NOMO-1 (cell line): ENCODE measurements at regions not wholly inside any gene's neighbourhood (a gene's known extent, or its start where the extent isn't known, plus 50 kb on each side); places are given as distances from the start of the nearest gene placed in this dataset.
"Not testable (repeated sequence)": the region's sequence is repeated elsewhere in the genome, so short reads cannot be mapped to it uniquely, and the experiment has no call there.

Experiments
- DNase-seq, 2 experiments: peaks; one replicate each; lab custom pipeline; 2025; ENCODE audit not compliant: unreplicated experiment in 2 of 2; lab: John Stamatoyannopoulos, UW

- no peak for DNase-seq
Observed at GRCh38 chr10:25707976-25708671, 225.9 kb upstream of the MYO3A start.

GRCh38 chr10:25713894-25714240 lies 220.2 kb upstream of the MYO3A start:
- no peak for DNase-seq

GRCh38 chr10:25724241-25724640 lies 209.8 kb upstream of the MYO3A start:
- no peak for DNase-seq

- DNase-seq: peak; percentile 25 to 76
Observed at GRCh38 chr10:25725917-25726716, 207.9 kb upstream of the MYO3A start.

GRCh38 chr10:25738776-25739175 lies 195.3 kb upstream of the MYO3A start:
- no peak for DNase-seq

GRCh38 chr10:25743832-25744231 lies 190.2 kb upstream of the MYO3A start:
- DNase-seq: no peak

GRCh38 chr10:25744574-25744973 lies 189.5 kb upstream of the MYO3A start:
- DNase-seq: no peak

GRCh38 chr10:25745976-25746375 lies 188.1 kb upstream of the MYO3A start:
- DNase-seq: no peak

- no peak for DNase-seq
Observed at GRCh38 chr10:25747084-25747483, 186.9 kb upstream of the MYO3A start.

GRCh38 chr10:25748509-25748908 lies 185.5 kb upstream of the MYO3A start:
- DNase-seq: no peak

- DNase-seq: peak; percentile 88 to 98
Observed at GRCh38 chr10:25753776-25754175, 180.3 kb upstream of the MYO3A start.

- DNase-seq: not testable (repeated sequence)
Observed at GRCh38 chr10:25755874-25756273, 178.2 kb upstream of the MYO3A start.

- DNase-seq: no peak
Observed at GRCh38 chr10:25756784-25757183, 177.2 kb upstream of the MYO3A start.

GRCh38 chr10:25758041-25758457 lies 176.0 kb upstream of the MYO3A start:
- peak; percentile 5 to 68 for DNase-seq

GRCh38 chr10:25758511-25758910 lies 175.5 kb upstream of the MYO3A start:
- no peak for DNase-seq

- no peak for DNase-seq
Observed at GRCh38 chr10:25761937-25762336, 172.1 kb upstream of the MYO3A start.

GRCh38 chr10:25766213-25766612 lies 167.8 kb upstream of the MYO3A start:
- DNase-seq: no peak

- DNase-seq: no peak
Observed at GRCh38 chr10:25766687-25767221, 167.3 kb upstream of the MYO3A start.

GRCh38 chr10:25768167-25768566 lies 165.9 kb upstream of the MYO3A start:
- DNase-seq: no peak

GRCh38 chr10:25778646-25779045 lies 155.4 kb upstream of the MYO3A start:
- DNase-seq: no peak

- no peak for DNase-seq
Observed at GRCh38 chr10:25786161-25786560, 147.9 kb upstream of the MYO3A start.

GRCh38 chr10:25786899-25787298 lies 147.1 kb upstream of the MYO3A start:
- no peak for DNase-seq
